ENCODE measurements at regions not wholly inside any gene's neighbourhood (a gene's known extent, or its start where the extent isn't known, plus 50 kb on each side); places are given as distances from the start of the nearest gene placed in this dataset.

DNA sequence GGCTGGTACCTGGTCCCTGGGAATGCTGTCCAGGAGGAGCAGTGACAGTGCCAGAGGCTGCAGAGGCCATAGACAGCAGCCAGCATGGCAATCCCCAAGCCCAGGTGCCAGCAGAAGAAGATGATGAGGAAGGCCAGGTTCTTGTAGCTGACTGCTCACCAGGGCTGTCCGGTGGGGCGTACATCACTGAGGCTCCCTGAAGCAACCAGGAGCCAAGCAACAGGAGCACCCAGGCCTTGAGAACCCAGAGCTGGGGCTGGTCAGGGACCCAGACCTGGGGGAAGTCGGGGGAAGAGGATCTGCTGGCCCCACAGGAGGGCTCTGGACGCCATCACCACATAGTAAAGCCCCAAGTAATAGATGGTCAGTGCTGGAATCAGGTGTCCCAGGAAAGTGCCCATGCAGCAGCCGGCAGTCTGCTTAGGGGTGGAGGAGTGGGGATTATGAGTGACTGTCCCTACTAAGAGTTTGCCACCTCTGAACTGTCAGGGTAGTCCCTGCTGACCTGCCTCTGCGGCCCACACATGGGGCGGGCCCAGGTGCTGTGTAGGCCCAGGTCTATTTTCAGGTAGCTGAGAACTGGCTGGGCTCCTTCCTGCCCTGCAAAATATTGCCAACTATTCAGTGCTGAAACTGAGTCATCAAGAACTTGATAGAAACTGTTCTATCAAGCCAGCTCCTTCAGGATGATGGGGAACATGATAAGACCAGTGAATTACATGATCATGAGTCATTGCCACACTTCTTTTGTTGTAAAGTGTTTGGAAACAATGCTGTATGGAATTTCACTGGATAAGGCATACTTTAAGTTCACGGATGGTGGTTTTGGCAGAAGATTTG lies 68.7 kb downstream of the CHRD start:
- TF ChIP-seq GATA2 (IDR thresholded peaks at IDR 0.05; ENCODE audit: low read depth, low read length) (no peak), GATA3 (IDR thresholded peaks at IDR 0.05; ENCODE audit: low read depth, low read length) (no peak)
